GM06990 (cell line): ENCODE measurements at regions not wholly inside any gene's neighbourhood (a gene's known extent, or its start where the extent isn't known, plus 50 kb on each side); places are given as distances from the start of the nearest gene placed in this dataset.

ENCODE experiments used
- DNase-seq: peaks from one replicate; pipeline ENCODE4 v3.0.0-alpha.2; 2011; ENCODE audit not compliant: insufficient read length; ENCODE audit errors: extremely low read depth
- H3K27me3 ChIP-seq: replicated peaks from 2 replicates; pipeline ENCODE4 v1.6.0; 2011; ENCODE audit warnings: low read length; ENCODE audit not compliant: control insufficient read depth, insufficient read depth
- H3K36me3 ChIP-seq: 2 replicates; pipeline ENCODE4 v1.5.1; 2011; ENCODE audit warnings: low read length; ENCODE audit not compliant: control insufficient read depth, insufficient read depth
- H3K4me3 ChIP-seq: replicated peaks from 2 replicates; pipeline ENCODE4 v1.5.1; 2011; ENCODE audit warnings: low read depth, mild to moderate bottlenecking, control low read depth, low read length
- TF ChIP-seq, protein P1 (sequence below): IDR thresholded peaks from 2 replicates; pipeline ENCODE4 v1.5.1; 2011; ENCODE audit warnings: low read length, control low read depth, mild to moderate bottlenecking, inconsistent platforms; ENCODE audit not compliant: insufficient read depth, poor library complexity, severe bottlenecking

DNA sequence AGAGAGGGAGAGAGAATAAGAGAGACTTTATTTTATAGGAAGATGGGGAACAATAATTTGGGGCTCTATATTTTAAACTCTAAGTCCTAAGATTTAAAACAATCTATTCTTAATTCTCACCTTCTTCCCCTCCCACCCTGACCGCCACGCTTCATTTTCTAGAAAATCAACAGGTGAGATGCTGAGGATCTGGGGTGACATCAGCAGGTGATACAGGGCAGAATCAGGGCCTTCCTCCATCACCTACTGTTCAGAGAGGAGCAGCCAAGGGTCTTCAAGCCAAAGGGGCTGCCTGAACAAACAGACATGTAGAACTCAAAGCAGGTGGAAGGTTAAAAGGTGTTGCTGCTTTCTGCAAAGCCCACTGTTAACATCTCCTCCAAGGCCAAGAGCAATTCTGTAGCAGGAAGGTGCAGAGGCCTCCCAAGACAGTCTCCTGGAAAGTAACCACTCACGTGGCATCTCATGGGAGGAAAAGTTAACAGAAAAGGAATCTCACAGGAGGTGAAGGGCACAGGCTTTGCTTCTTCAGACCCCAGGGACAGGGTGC lies 183.6 kb upstream of the TLE3 start:
- no peak for DNase-seq
- TF ChIP-seq, protein P1, sequence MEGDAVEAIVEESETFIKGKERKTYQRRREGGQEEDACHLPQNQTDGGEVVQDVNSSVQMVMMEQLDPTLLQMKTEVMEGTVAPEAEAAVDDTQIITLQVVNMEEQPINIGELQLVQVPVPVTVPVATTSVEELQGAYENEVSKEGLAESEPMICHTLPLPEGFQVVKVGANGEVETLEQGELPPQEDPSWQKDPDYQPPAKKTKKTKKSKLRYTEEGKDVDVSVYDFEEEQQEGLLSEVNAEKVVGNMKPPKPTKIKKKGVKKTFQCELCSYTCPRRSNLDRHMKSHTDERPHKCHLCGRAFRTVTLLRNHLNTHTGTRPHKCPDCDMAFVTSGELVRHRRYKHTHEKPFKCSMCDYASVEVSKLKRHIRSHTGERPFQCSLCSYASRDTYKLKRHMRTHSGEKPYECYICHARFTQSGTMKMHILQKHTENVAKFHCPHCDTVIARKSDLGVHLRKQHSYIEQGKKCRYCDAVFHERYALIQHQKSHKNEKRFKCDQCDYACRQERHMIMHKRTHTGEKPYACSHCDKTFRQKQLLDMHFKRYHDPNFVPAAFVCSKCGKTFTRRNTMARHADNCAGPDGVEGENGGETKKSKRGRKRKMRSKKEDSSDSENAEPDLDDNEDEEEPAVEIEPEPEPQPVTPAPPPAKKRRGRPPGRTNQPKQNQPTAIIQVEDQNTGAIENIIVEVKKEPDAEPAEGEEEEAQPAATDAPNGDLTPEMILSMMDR = no peak
- H3K27me3 ChIP-seq = no peaks in the 10 kb centered on the region

DNA sequence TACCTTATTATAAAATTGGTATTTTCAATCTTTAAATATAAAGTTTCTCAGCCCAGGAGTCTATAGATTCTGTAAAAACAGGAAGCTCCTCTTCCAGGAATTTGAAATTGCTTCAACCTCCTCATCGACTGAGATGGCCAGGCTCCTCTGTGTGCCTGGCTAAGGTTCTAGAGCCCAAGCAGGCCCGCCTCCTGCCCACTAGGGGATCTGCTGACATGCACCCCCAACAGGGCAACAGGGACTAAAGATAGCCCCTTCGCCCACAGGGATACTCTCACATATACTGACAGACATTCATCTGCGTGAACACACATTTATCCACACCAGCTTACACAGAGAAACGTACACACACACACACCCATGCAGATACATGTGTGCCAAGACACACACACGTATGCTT lies 183.1 kb upstream of the TLE3 start:
- no peaks in the 10 kb centered on the region for H3K27me3 ChIP-seq
- no peak for DNase-seq
- no peak overlapping the region for H3K4me3 ChIP-seq
- no peaks in the 10 kb centered on the region for H3K36me3 ChIP-seq
- TF ChIP-seq, protein P1 = no peak

More for the DNA sequence above, 183.6 kb upstream of the TLE3 start:
- H3K36me3 ChIP-seq = no peaks in the 10 kb centered on the region
- no peak overlapping the region for H3K4me3 ChIP-seq

DNA sequence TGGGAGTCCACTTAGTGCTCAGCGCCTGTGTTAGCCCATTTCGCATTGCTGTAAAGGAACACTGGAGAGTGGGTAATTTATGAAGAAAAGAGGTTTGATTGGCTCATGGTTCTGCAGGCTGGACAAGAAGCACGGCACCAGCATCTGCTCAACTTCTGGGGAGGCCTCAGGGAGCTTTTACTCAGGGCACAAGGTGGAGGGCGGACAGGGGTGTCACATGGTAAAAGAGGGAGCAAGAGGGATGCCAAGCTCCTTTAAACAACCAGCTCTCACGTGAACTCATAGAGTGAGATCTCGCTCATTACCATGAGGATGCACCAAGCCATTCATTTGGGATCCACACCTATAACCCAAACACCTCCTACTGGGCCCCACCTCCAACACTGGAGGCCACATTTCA lies 181.4 kb upstream of the TLE3 start:
- no peak overlapping the region for H3K4me3 ChIP-seq
- TF ChIP-seq, protein P1 = no peak

DNA sequence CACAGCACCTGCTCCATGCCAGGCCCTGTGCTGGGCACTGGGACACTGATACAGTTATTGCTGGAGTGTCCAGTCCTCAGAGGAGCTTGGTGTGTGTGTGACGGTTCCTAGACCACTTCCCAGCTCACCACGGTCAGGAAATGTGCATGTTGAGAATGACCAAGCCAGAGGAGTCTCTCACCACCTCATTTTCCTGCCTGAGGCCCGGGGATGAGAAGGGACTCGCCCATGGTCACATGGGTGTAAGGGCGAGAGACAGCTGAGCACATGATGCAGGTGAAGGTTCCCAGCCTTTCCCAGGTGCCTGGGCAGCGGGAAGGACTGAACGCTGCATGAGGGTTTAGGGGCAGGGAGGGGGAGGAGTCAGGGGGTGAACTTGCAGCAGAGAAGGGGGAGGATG lies 180.9 kb upstream of the TLE3 start:
- Histone ChIP-seq H3K36me3 (no peaks in the 10 kb centered on the region), H3K4me3 (no peak overlapping the region), H3K27me3 (no peaks in the 10 kb centered on the region)
- TF ChIP-seq, protein P1 = no peak
- DNase-seq = no peak

More for the DNA sequence above, 181.4 kb upstream of the TLE3 start:
- no peaks in the 10 kb centered on the region for H3K27me3 ChIP-seq
- no peak for DNase-seq
- H3K36me3 ChIP-seq = no peaks in the 10 kb centered on the region

DNA sequence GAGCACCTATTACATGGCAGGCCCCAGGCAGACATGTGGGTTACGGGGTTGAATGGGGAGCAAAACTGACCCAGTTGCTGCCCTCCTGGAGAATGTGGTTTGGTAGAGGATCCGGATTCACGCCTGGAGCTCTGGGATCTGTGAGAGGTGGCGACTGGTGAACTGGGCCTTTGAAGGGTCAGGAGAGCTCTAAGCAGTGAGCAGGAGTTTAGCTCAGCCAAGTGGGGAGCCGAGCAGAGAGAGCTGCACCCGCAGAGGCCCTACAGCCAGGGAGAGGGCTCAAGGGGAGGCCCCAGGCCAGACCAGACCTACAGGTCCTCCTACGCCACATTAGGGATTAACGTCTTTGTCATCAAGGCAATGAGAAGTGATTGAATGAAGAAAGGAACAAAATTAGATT lies 179.8 kb upstream of the TLE3 start:
- TF ChIP-seq, protein P1 = no peak
- Histone ChIP-seq H3K36me3 (no peaks in the 10 kb centered on the region), H3K27me3 (no peaks in the 10 kb centered on the region), H3K4me3 (no peak overlapping the region)
- no peak for DNase-seq

DNA sequence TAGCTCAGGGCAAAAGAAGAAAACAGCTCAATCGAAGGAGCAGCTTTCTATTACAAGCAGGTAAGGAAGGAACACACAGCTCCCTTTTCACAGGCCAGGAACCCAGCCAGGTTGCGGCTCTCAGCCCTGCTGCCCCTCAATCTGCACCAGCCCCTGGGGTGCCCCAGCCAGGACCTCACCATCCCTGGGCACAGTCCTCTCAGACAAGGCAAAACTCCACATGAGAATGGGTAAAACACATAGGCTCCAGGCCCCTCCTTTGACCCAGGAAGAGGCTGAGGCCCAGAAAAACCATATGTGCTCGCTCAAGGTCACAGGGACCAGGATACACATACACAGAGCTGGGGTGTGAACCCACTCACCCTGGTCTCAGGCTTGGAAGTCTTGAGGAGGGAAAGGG lies 178.7 kb upstream of the TLE3 start:
- H3K4me3 ChIP-seq = no peak overlapping the region
- TF ChIP-seq, protein P1 = no peak

More for the DNA sequence above, 178.7 kb upstream of the TLE3 start:
- H3K27me3 ChIP-seq = no peaks in the 10 kb centered on the region
- DNase-seq = no peak
- H3K36me3 ChIP-seq = no peaks in the 10 kb centered on the region
